ENCODE measurements at regions not wholly inside any gene's neighbourhood (a gene's known extent, or its start where the extent isn't known, plus 50 kb on each side); places are given as distances from the start of the nearest gene placed in this dataset.

- DNase-seq (ENCODE audit: low read depth in 2 of 2) = no peak
Observed at GRCh38 chr7:52482076-52482475, 553.4 kb upstream of the POM121L12 start.

GRCh38 chr7:52481571-52481970 lies 553.9 kb upstream of the POM121L12 start:
- DNase-seq (ENCODE audit: low read depth in 2 of 2) = no peak

GRCh38 chr7:52479990-52480389 lies 555.4 kb upstream of the POM121L12 start:
- no peak for DNase-seq (ENCODE audit: low read depth in 2 of 2)

DNA sequence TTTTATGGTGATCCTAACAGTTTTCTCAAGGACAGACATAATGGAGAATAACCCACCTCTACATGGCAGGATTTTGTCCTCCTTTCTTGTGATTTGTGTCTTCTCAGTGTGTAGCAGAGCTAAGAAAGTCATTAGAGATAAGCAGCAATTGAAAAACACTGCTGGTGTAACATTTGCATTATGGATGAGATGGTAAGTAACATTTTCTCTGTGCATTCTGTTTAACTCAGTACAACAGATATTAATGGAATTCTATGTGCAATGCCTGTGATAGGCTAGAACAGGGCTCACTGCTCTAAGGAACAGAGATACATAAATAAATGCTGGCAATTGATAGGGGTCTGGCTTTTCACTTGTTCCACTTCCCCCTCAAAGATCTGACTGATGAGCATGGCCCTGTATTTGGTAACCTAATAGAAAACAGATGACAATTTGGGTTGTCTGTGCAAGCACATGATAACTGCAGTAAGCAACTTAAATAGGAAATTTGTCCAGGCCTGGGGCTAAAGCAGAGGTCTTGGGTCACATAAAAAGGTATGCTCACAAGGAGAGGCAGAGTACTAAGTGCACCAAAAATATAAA lies 560.3 kb upstream of the POM121L12 start:
- no peak for DNase-seq (ENCODE audit: low read depth in 2 of 2)

GRCh38 chr7:52473756-52474155 lies 561.7 kb upstream of the POM121L12 start:
- no peak for DNase-seq (ENCODE audit: low read depth in 2 of 2)

DNA sequence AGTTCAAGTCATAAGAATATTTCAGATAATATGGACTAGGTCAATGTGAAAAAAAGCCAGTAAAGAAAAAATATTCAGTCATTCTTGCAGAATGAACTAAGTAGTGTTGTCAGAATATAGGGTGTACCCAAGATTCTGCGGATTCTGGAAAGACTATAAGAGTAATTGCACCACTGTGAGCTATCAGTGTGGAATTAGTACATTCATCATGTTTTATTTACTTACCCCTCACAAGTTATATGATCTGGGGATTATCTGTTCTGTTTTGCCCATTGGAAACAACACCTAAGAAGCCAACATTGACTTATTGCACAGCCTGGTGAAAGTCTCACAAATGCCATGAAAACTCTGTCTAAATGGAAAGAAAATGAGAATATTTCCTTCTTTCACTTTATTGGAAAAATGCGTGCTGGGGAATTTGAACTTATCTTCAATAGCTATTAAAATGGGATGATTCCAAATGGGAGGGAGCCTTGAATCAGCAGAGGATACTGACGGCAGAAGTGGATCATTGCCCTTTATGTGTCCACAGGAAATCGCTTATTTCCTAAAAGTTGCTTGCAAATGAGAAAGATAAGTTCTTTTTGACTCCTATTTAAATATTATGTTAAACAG lies 563.3 kb upstream of the POM121L12 start:
- DNase-seq (ENCODE audit: low read depth in 2 of 2) = no peak

DNA sequence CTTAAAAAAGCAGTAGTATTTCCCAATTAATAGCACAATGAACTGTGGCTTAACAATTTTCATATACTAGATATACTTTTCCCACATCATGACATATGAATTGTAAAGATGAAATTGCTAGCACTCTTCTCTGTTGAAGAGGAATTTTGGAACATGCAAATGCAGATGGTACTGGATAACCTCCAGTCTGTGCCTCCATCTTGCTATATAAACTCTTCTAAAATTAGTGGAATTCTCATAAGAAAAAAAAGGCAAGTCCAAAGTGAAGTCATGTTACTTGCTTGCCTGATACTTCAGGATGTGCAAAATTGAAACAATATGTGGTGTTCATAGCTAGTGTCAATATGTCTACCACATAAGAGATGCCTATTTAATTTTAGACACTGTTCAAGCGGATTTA lies 570.2 kb upstream of the POM121L12 start:
- DNase-seq (ENCODE audit: low read depth in 2 of 2) = no peak

GRCh38 chr7:52463341-52463740 lies 572.1 kb upstream of the POM121L12 start:
- no peak for DNase-seq (ENCODE audit: low read depth in 2 of 2)

GRCh38 chr7:52462474-52462873 lies 573.0 kb upstream of the POM121L12 start:
- no peak for DNase-seq (ENCODE audit: low read depth in 2 of 2)

DNA sequence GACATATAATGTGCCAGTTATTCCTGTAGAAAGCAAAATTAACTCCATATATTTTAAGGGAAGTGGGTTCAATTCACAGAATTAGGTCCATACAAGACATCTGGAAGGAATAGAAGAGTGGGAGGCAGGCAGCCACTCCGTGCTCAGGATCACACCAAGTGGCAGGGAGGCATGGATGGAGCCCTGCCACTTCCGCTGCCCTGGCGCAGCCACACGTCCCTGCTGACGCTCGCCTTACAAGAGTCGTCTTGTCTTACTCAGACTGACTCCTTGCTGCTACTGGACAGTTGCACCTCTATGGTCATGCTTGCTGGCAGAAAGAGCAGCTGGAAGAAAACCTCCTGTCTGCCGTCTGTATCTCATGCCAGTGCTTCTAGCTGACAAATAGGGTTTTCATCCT lies 579.9 kb upstream of the POM121L12 start:
- no peak for DNase-seq (ENCODE audit: low read depth in 2 of 2)

DNA sequence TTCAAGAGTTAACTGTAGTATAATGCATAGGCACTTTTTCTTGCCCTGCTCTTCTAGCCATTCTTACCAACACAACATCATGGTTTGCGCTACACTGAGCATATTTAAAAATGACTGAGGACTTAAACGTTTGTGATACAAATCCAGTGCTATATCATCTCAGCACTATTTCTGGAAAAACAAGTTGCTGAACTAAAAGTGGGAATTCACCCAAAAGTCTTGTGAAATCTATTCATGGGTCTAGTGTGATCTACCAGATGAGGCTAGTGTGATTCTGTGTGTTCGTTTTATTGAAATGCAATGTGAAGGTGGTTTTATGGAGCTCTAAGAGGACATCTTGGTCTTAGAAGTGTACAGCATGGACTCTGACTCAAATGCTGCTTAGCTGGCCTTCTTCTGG lies 584.6 kb upstream of the POM121L12 start:
- DNase-seq (ENCODE audit: low read depth in 2 of 2) = no peak

DNA sequence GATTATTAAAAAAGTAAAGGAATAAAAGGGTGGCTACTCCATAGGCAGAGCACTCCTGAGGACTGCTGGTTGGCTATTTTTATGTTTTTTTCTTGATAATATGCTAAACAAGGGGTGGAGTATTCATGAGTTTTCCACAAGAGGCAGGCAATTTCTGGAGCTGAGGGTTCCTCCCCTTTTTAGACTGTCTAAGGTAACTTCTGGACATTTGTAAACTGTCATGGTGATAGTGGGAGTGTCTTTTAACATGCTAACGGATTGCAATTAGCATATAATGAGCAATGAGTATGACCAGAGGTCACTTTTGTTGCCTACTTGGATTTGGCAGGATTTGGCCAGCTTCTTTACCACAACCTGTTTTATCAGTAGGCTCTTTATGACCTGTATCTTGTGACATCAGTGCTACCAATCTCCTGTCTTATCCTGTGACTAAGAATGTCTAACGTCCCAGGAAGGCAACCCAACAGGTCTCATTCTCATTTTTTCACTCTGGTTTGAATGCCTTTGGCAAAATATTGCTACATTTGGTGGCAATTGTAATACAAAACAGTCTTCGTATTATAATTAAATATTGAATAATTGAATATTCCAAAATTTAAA lies 587.8 kb upstream of the POM121L12 start:
- DNase-seq (ENCODE audit: low read depth in 2 of 2) = no peak

- DNase-seq (ENCODE audit: low read depth in 2 of 2) = no peak
Observed at GRCh38 chr7:52436278-52436677, 599.2 kb upstream of the POM121L12 start.

- DNase-seq (ENCODE audit: low read depth in 2 of 2) = no peak
Observed at GRCh38 chr7:52431082-52431815, 604.2 kb upstream of the POM121L12 start.

DNA sequence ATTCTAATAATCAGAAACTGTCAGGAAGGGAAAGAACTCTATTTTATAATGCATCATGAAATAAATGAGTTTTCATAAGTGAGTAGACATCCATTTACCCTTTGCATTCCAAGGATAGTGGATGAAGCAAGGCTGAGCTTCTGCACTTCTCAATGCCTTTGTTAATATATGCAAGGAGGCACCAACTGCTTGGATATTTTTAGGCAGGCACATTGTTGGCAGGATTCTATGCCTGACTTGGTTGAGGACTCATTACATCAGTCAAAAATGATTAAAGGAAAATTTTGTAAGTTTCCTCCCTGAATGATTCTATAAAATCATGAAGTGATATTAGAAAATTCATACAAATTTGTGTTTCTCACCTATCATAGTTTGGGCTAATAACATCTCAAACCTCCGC lies 612.2 kb upstream of the POM121L12 start:
- DNase-seq (ENCODE audit: low read depth in 2 of 2) = no peak

DNA sequence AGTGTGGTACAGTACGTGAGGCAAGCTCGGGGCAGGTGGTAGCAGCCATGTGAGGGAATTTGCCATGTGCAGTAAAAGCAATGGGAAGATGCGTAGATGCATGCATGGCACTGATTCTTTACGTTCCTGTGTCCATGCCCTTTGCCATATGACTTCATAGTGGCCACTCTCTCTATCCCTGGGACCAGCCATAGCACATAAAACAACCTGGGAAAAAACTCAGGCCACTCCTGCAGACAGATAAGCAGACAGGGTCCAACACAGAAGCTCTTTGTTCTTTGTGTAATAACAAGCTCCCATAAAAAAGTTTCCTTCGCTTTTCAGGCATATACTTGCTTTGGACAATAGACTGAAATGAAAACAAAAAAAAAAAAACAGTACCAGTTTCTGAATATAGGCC lies 622.4 kb upstream of the POM121L12 start:
- no peak for DNase-seq (ENCODE audit: low read depth in 2 of 2)

GRCh38 chr7:52410032-52410431 lies 625.4 kb upstream of the POM121L12 start:
- DNase-seq (ENCODE audit: low read depth in 2 of 2) = no peak

DNA sequence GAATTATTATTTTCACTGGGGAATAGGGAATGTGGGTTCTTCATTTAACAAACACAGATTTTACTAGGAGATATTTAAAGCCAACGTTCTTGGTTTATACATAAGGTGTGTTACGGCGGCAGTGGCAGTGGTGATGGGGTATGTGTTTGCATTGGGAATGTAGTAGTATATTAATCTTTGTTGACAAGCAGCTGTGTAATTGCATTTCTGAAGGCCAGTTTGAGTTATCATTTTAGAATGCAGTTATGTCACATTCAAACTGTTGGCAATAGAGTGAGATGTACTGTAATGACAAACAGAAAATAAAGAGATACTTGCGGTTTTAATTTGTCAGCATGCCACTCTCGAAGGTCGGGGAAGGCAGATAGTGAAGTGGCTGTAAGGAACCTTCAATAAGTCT lies 628.6 kb upstream of the POM121L12 start:
- DNase-seq (ENCODE audit: low read depth in 2 of 2) = no peak

- DNase-seq (ENCODE audit: low read depth in 2 of 2) = no peak
Observed at GRCh38 chr7:52382731-52383130, 652.7 kb upstream of the POM121L12 start.

DNA sequence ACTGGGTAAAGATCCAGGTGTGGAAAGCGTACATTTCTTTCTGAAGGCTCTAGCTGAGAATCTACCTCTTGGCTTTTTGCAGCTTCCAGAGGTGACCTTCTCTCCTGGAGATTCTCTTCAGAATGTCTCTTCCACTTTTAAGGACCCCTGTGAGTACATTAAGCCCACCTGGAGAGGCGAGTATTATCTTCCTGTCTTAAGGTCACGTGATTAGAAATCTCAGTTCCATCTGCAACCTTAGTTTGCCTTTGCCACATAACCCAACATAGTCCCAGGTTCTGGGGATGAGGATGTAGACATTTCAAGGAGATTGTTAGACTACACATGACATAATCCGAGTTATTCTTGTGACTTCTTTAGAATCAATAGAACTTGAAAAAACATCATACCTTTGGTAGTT lies 665.5 kb upstream of the POM121L12 start:
- no peak for DNase-seq (ENCODE audit: low read depth in 2 of 2)

DNA sequence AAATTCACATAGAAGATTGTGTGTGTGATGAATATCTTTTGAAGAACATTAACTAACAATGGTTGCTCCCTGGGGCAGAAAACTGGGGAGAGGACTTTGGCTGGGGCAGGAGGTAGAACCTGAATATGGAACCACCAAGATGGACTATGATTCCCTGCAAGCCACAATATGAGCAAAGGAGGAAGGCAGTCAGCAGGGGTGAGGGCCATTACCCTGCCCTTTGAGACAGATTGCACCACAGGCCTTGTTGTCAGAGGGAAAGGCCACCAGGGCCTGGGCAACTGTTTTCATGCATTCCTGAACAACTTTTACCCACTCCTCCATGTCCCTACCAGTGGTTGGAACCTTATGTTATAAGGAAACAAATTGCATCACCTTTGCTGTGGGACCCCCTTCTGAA lies 670.1 kb upstream of the POM121L12 start:
- DNase-seq (ENCODE audit: low read depth in 2 of 2) = no peak

GRCh38 chr7:52362521-52362920 lies 672.9 kb upstream of the POM121L12 start:
- no peak for DNase-seq (ENCODE audit: low read depth in 2 of 2)

DNA sequence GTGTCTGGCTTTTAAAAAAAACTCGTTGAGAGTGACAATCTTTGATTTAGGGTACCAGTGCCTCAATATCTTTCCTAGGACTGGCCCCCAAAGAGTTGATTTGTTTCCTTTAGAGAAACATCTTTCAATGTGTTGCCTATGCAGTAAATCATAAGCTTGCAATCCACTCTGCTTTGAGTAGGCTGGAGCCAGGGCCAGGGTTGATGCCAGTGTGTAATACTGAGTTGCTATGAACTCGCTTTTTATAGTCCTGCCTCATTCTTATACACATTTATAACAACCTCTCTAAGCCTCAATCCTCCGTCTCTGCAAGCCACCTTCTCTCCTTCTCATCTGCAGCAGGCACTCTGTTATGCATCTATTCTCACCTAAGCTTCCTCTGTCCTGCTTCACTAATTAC lies 674.9 kb upstream of the POM121L12 start:
- no peak for DNase-seq (ENCODE audit: low read depth in 2 of 2)

Measured in activated CD8-positive, alpha-beta memory T cell treated with anti-CD3 and anti-CD28 coated beads for 4 hours (primary cell).